K562 (cell line): ENCODE measurements at regions not wholly inside any gene's neighbourhood (a gene's known extent, or its start where the extent isn't known, plus 50 kb on each side); places are given as distances from the start of the nearest gene placed in this dataset.

Experiments
- ATF2 ChIP-seq: sonication (generic); formaldehyde crosslinking; IDR thresholded peaks from 2 replicates; pipeline ENCODE4 v1.8.1; 2022; ENCODE audit warnings: missing genetic modification reagents
- GABPA ChIP-seq: fragments of 200-800 bp; sonication (Bioruptor generic); conservative IDR thresholded peaks from 2 replicates; pipeline ENCODE4 v1.6.1; 2016; ENCODE audit warnings: low read depth, missing genetic modification characterization, missing compliant biosample characterization
- POLR2AphosphoS5 ChIP-seq: IDR thresholded peaks from 2 replicates; pipeline ENCODE4 v1.6.1; 2011; ENCODE audit warnings: mild to moderate bottlenecking, low read depth, low read length, moderate library complexity; ENCODE audit not compliant: control insufficient read depth, insufficient read depth
- REST ChIP-seq, 2 experiments: fragments of 450-650 bp; formaldehyde crosslinking in 1 of 2; IDR thresholded peaks; 2 replicates each; pipeline versions ENCODE4 v1.4.0 to v1.6.1; 2014 to 2020; ENCODE audit warnings: mild to moderate bottlenecking in 2 of 2, borderline replicate concordance in 1 of 2, low read depth in 1 of 2
- ZNF512 ChIP-seq: IDR thresholded peaks from 2 replicates; pipeline ENCODE4 v1.6.1; 2016; ENCODE audit warnings: missing genetic modification characterization, missing compliant biosample characterization
- ZZZ3 ChIP-seq: fragments of 450-650 bp; IDR thresholded peaks from 2 replicates; pipeline ENCODE4 v1.6.1; 2016; ENCODE audit warnings: antibody characterized with exemption, mild to moderate bottlenecking, moderate library complexity
- TF ChIP-seq, protein P1 (sequence below), 3 experiments: IDR thresholded peaks in 2 of 3; conservative IDR thresholded peaks in 1 of 3; 2 replicates each; pipeline ENCODE4 v1.5.1; 2011 to 2012; ENCODE audit warnings: low read length in 3 of 3, mild to moderate bottlenecking in 3 of 3, control low read depth in 2 of 3, improper control_type of control experiment in 1 of 3, inconsistent platforms in 1 of 3, low read depth in 1 of 3, mixed read lengths in 1 of 3, moderate library complexity in 1 of 3; ENCODE audit not compliant: insufficient read depth in 2 of 3
- TF ChIP-seq, protein P2 (sequence below): sonication (generic); formaldehyde crosslinking; IDR thresholded peaks from 2 replicates; pipeline ENCODE4 v1.8.0; 2023; ENCODE audit warnings: mild to moderate bottlenecking, missing genetic modification reagents
- TF ChIP-seq, protein P3 (sequence below): sonication (generic); formaldehyde crosslinking; IDR thresholded peaks from 2 replicates; pipeline ENCODE4 v1.8.1; 2023; ENCODE audit warnings: mild to moderate bottlenecking, missing genetic modification reagents
- TF ChIP-seq, protein P4 (sequence below): sonication (generic); formaldehyde crosslinking; IDR thresholded peaks from 2 replicates; pipeline ENCODE4 v1.8.1; 2023; ENCODE audit warnings: mild to moderate bottlenecking, missing genetic modification reagents

DNA sequence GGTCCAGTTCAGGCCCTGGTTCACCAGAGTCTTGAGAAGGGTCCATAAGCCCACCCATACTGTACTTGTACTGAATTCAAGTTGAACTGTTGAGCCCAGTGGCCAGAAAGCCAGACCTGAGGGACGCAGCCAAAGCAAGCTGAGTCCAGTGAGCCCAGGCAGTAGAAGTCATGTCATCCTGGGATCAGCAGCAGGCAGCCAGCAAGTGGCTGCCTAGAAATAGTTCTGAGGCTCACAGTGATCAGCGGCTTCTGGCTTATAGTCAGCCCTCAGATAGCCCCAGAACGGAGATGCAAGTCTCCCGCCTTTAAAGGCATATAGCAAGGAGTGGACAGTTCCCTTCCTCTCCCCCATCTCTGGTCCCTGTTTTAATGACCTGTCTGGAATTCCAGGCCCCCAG, 347.1 kb downstream of the FBXW7 start:
- TF ChIP-seq, protein P1, sequence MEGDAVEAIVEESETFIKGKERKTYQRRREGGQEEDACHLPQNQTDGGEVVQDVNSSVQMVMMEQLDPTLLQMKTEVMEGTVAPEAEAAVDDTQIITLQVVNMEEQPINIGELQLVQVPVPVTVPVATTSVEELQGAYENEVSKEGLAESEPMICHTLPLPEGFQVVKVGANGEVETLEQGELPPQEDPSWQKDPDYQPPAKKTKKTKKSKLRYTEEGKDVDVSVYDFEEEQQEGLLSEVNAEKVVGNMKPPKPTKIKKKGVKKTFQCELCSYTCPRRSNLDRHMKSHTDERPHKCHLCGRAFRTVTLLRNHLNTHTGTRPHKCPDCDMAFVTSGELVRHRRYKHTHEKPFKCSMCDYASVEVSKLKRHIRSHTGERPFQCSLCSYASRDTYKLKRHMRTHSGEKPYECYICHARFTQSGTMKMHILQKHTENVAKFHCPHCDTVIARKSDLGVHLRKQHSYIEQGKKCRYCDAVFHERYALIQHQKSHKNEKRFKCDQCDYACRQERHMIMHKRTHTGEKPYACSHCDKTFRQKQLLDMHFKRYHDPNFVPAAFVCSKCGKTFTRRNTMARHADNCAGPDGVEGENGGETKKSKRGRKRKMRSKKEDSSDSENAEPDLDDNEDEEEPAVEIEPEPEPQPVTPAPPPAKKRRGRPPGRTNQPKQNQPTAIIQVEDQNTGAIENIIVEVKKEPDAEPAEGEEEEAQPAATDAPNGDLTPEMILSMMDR (IDR thresholded peaks at IDR 0.05 in 2 of 3, conservative IDR thresholded peaks at IDR 0.05 in 1 of 3; ENCODE audit: insufficient read depth in 2 of 3, low read depth in 1 of 3, low read length in 3 of 3) = no peak
- no peak for TF ChIP-seq GABPA (tag)
- TF ChIP-seq ATF2 (CRISPR knock-in tag) = no peak
- TF ChIP-seq, protein P2, sequence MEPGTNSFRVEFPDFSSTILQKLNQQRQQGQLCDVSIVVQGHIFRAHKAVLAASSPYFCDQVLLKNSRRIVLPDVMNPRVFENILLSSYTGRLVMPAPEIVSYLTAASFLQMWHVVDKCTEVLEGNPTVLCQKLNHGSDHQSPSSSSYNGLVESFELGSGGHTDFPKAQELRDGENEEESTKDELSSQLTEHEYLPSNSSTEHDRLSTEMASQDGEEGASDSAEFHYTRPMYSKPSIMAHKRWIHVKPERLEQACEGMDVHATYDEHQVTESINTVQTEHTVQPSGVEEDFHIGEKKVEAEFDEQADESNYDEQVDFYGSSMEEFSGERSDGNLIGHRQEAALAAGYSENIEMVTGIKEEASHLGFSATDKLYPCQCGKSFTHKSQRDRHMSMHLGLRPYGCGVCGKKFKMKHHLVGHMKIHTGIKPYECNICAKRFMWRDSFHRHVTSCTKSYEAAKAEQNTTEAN = no peak
- no peak for TF ChIP-seq REST (IDR thresholded peaks at IDR 0.05; ENCODE audit: borderline replicate concordance)
- TF ChIP-seq REST (CRISPR knock-in tag; IDR thresholded peaks at IDR 0.05; ENCODE audit: low read depth) = no peak
- no peak for TF ChIP-seq ZZZ3
- TF ChIP-seq, protein P3, sequence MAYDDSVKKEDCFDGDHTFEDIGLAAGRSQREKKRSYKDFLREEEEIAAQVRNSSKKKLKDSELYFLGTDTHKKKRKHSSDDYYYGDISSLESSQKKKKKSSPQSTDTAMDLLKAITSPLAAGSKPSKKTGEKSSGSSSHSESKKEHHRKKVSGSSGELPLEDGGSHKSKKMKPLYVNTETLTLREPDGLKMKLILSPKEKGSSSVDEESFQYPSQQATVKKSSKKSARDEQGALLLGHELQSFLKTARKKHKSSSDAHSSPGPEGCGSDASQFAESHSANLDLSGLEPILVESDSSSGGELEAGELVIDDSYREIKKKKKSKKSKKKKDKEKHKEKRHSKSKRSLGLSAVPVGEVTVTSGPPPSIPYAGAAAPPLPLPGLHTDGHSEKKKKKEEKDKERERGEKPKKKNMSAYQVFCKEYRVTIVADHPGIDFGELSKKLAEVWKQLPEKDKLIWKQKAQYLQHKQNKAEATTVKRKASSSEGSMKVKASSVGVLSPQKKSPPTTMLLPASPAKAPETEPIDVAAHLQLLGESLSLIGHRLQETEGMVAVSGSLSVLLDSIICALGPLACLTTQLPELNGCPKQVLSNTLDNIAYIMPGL (CRISPR knock-in tag) = no peak
- TF ChIP-seq, protein P4, sequence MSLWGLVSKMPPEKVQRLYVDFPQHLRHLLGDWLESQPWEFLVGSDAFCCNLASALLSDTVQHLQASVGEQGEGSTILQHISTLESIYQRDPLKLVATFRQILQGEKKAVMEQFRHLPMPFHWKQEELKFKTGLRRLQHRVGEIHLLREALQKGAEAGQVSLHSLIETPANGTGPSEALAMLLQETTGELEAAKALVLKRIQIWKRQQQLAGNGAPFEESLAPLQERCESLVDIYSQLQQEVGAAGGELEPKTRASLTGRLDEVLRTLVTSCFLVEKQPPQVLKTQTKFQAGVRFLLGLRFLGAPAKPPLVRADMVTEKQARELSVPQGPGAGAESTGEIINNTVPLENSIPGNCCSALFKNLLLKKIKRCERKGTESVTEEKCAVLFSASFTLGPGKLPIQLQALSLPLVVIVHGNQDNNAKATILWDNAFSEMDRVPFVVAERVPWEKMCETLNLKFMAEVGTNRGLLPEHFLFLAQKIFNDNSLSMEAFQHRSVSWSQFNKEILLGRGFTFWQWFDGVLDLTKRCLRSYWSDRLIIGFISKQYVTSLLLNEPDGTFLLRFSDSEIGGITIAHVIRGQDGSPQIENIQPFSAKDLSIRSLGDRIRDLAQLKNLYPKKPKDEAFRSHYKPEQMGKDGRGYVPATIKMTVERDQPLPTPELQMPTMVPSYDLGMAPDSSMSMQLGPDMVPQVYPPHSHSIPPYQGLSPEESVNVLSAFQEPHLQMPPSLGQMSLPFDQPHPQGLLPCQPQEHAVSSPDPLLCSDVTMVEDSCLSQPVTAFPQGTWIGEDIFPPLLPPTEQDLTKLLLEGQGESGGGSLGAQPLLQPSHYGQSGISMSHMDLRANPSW (CRISPR knock-in tag) = no peak
- TF ChIP-seq POLR2AphosphoS5 = no peak
- no peak for TF ChIP-seq ZNF512 (tag)
